RWPE2 (cell line): ENCODE measurements at regions not wholly inside any gene's neighbourhood (a gene's known extent, or its start where the extent isn't known, plus 50 kb on each side); places are given as distances from the start of the nearest gene placed in this dataset.
A peak's percentile ranks its signal among the peaks of the same experiment; 100 is the strongest.

ENCODE experiments used
- ATAC-seq: fragments of 200-7000 bp; cut with Tn5 transposase; 3 replicates; pipeline ENCODE4 v1.9.1; 2021; ENCODE audit warnings: low read depth
- DNase-seq: peaks from one replicate; pipeline ENCODE4 v3.0.0-alpha.2; 2020; ENCODE audit warnings: low spot score
- H3K27ac ChIP-seq: fragments of 450-650 bp; 2 replicates; pipeline ENCODE4 v1.5.1; 2017; ENCODE audit warnings: mild to moderate bottlenecking; ENCODE audit not compliant: poor library complexity, severe bottlenecking
- H3K27me3 ChIP-seq: fragments of 250-450 bp; sonication (Bioruptor Pico); 2 replicates; pipeline ENCODE4 v1.5.1; 2021; ENCODE audit warnings: mild to moderate bottlenecking, moderate library complexity; ENCODE audit not compliant: insufficient read depth, poor library complexity, severe bottlenecking
- H3K36me3 ChIP-seq: fragments of 250-450 bp; sonication (Bioruptor Pico); 2 replicates; pipeline ENCODE4 v1.5.1; 2020; ENCODE audit warnings: low read depth, mild to moderate bottlenecking, moderate library complexity
- H3K4me1 ChIP-seq: fragments of 250-450 bp; sonication (Bioruptor Pico); 2 replicates; pipeline ENCODE4 v1.5.1; 2021; ENCODE audit warnings: mild to moderate bottlenecking, moderate library complexity; ENCODE audit not compliant: insufficient read depth, poor library complexity, severe bottlenecking
- H3K4me3 ChIP-seq: fragments of 250-450 bp; sonication (Bioruptor Pico); 2 replicates; pipeline ENCODE4 v1.5.1; 2021; ENCODE audit warnings: mild to moderate bottlenecking, moderate library complexity; ENCODE audit not compliant: severe bottlenecking
- H3K9me3 ChIP-seq: fragments of 250-450 bp; sonication (Bioruptor Pico); 2 replicates; pipeline ENCODE4 v1.5.1; 2021; ENCODE audit warnings: mild to moderate bottlenecking, moderate library complexity; ENCODE audit not compliant: severe bottlenecking
- TF ChIP-seq, protein P1 (sequence below): fragments of 450-650 bp; IDR thresholded peaks from one replicate; pipeline ENCODE4 v1.5.1; 2017; ENCODE audit warnings: mild to moderate bottlenecking, moderate library complexity; ENCODE audit not compliant: poor library complexity, severe bottlenecking

GRCh38 chrX:8273451-8273895 is 102.4 kb upstream of the VCX2 start:
- DNase-seq (no peak), ATAC-seq (peak; percentile 77)
- Histone ChIP-seq H3K9me3 (no peaks in the 10 kb centered on the region), H3K27me3 (no peaks in the 10 kb centered on the region), H3K27ac (peak overlapping the region; percentile 57), H3K4me3 (no peak overlapping the region), H3K36me3 (no peaks in the 10 kb centered on the region), H3K4me1 (peaks cover 14% of the 10 kb centered on the region)
- TF ChIP-seq, protein P1, sequence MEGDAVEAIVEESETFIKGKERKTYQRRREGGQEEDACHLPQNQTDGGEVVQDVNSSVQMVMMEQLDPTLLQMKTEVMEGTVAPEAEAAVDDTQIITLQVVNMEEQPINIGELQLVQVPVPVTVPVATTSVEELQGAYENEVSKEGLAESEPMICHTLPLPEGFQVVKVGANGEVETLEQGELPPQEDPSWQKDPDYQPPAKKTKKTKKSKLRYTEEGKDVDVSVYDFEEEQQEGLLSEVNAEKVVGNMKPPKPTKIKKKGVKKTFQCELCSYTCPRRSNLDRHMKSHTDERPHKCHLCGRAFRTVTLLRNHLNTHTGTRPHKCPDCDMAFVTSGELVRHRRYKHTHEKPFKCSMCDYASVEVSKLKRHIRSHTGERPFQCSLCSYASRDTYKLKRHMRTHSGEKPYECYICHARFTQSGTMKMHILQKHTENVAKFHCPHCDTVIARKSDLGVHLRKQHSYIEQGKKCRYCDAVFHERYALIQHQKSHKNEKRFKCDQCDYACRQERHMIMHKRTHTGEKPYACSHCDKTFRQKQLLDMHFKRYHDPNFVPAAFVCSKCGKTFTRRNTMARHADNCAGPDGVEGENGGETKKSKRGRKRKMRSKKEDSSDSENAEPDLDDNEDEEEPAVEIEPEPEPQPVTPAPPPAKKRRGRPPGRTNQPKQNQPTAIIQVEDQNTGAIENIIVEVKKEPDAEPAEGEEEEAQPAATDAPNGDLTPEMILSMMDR = no peak

DNA sequence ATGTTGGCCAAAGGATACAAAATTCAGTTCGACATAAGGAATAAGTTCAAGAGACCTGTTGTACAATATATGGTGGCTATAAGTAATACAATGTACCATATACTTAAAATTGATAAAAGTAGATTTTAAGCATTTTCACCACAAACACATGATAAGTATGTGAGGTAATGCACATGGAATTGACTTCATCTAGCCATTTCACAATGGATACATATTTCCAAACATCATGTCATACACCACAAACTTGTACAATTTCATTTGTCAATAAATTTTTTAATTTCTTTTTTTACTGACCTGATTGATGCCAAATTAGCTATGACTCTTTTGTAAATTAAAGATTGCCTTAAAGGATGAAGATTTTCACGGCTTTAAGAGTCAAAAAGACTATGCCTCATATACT is 103.1 kb upstream of the VCX2 start:
- TF ChIP-seq, protein P1 = no peak
- Histone ChIP-seq H3K36me3 (no peaks in the 10 kb centered on the region), H3K27me3 (no peaks in the 10 kb centered on the region), H3K4me3 (no peak overlapping the region), H3K9me3 (no peaks in the 10 kb centered on the region), H3K4me1 (peaks cover 14% of the 10 kb centered on the region), H3K27ac (peak overlapping the region; percentile 57)
- no peak for DNase-seq
- no peak for ATAC-seq

- Histone ChIP-seq H3K4me1 (peaks cover 6% of the 10 kb centered on the region), H3K27ac (no peak overlapping the region), H3K9me3 (no peaks in the 10 kb centered on the region), H3K36me3 (no peaks in the 10 kb centered on the region), H3K27me3 (no peaks in the 10 kb centered on the region), H3K4me3 (no peak overlapping the region)
- DNase-seq (no peak), ATAC-seq (no peak)
- TF ChIP-seq, protein P1 = no peak
Measured at GRCh38 chrX:8278557-8278956, 107.5 kb upstream of the VCX2 start.

- DNase-seq (no peak), ATAC-seq (no peak)
- Histone ChIP-seq H3K27ac (no peak overlapping the region), H3K36me3 (no peaks in the 10 kb centered on the region), H3K4me3 (no peak overlapping the region), H3K9me3 (no peaks in the 10 kb centered on the region), H3K4me1 (no peaks in the 10 kb centered on the region), H3K27me3 (no peaks in the 10 kb centered on the region)
- TF ChIP-seq, protein P1 = no peak
Measured at GRCh38 chrX:8279323-8279722, 108.3 kb upstream of the VCX2 start.

DNA sequence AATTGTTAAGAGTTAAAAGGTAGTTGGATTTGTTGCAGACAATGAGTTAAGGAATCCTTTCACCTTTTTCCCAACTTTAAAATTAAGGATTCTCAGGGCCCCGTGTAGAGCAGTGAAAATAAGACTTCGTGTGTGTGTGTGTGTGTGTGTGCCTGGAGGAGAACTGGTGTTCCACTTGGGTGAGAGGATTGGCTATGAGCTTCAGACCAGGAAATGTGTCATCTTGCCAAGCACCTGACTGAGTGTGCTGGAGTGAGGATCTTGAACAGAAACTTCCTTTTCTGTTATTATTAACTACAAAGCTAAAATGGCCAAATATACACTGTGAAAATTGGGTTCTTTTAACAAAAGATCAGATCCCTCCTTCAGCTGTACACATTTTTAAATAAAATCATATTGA is 113.1 kb upstream of the VCX2 start:
- DNase-seq (no peak), ATAC-seq (no peak)
- Histone ChIP-seq H3K4me1 (no peaks in the 10 kb centered on the region), H3K27ac (no peak overlapping the region), H3K9me3 (no peaks in the 10 kb centered on the region), H3K36me3 (no peaks in the 10 kb centered on the region), H3K27me3 (no peaks in the 10 kb centered on the region), H3K4me3 (no peak overlapping the region)
- TF ChIP-seq, protein P1 = no peak
